Loucy (cell line): ENCODE measurements at regions not wholly inside any gene's neighbourhood (a gene's known extent, or its start where the extent isn't known, plus 50 kb on each side); places are given as distances from the start of the nearest gene placed in this dataset.

Experiments
- H2AFZ ChIP-seq: fragments of 200-600 bp; sonication (generic); 2 replicates; pipeline ENCODE4 v1.6.0; 2016; ENCODE audit warnings: antibody characterized with exemption, mild to moderate bottlenecking, low read length, moderate library complexity
- H3F3A ChIP-seq: fragments of 200-600 bp; 2 replicates; pipeline ENCODE4 v1.6.0; 2016; ENCODE audit warnings: antibody characterized with exemption, low read depth, mild to moderate bottlenecking
- H3K27me3 ChIP-seq: fragments of 200-600 bp; sonication (generic); 2 replicates; pipeline ENCODE4 v1.6.1; 2014; ENCODE audit warnings: low read length, mild to moderate bottlenecking; ENCODE audit not compliant: insufficient read depth, poor library complexity, severe bottlenecking
- H3K36me3 ChIP-seq: fragments of 200-600 bp; sonication (generic); 2 replicates; pipeline ENCODE4 v1.6.1; 2016; ENCODE audit warnings: low read length; ENCODE audit not compliant: insufficient read depth
- H3K4me1 ChIP-seq: fragments of 200-600 bp; sonication (generic); 2 replicates; pipeline ENCODE4 v1.5.1; 2014; ENCODE audit warnings: low read length, mild to moderate bottlenecking; ENCODE audit not compliant: insufficient read depth, poor library complexity, severe bottlenecking
- H3K4me2 ChIP-seq: fragments of 200-600 bp; sonication (generic); 2 replicates; pipeline ENCODE4 v1.6.0; 2014; ENCODE audit warnings: antibody characterized with exemption, low read length, low read depth, mild to moderate bottlenecking; ENCODE audit not compliant: poor library complexity, severe bottlenecking
- H3K4me3 ChIP-seq: fragments of 200-600 bp; sonication (generic); 2 replicates; pipeline ENCODE4 v1.5.1; 2014; ENCODE audit warnings: low read length, mild to moderate bottlenecking, mixed read lengths; ENCODE audit not compliant: poor library complexity, severe bottlenecking
- H3K79me2 ChIP-seq: fragments of 200-600 bp; sonication (generic); 2 replicates; pipeline ENCODE4 v1.6.1; 2014; ENCODE audit warnings: low read length; ENCODE audit not compliant: insufficient read depth
- H3K9ac ChIP-seq: fragments of 200-600 bp; sonication (generic); 2 replicates; pipeline ENCODE4 v1.6.0; 2014; ENCODE audit warnings: mild to moderate bottlenecking, low read depth, low read length, moderate library complexity; ENCODE audit not compliant: poor library complexity, severe bottlenecking
- H3K9me2 ChIP-seq: fragments of 200-600 bp; sonication (generic); replicated peaks from 2 replicates; pipeline ENCODE4 v1.6.1; 2016; ENCODE audit warnings: low read depth, low read length, mixed read lengths
- H3K9me3 ChIP-seq: fragments of 200-600 bp; sonication (generic); 2 replicates; pipeline ENCODE4 v1.6.1; 2014; ENCODE audit warnings: mild to moderate bottlenecking, antibody characterized with exemption, low read length, low read depth; ENCODE audit not compliant: insufficient read depth
- H4K20me1 ChIP-seq: fragments of 200-600 bp; sonication (generic); 2 replicates; pipeline ENCODE4 v1.6.0; 2014; ENCODE audit warnings: antibody characterized with exemption, low read length, mild to moderate bottlenecking; ENCODE audit not compliant: insufficient read depth, poor library complexity, severe bottlenecking
- EZH2phosphoT487 ChIP-seq: fragments of 200-600 bp; IDR thresholded peaks from 2 replicates; pipeline ENCODE4 v1.6.1; 2018; ENCODE audit warnings: antibody characterized with exemption, mild to moderate bottlenecking, moderate library complexity, borderline replicate concordance
- TF ChIP-seq, protein P1 (sequence below): fragments of 200-600 bp; sonication (generic); conservative IDR thresholded peaks from 2 replicates; pipeline ENCODE4 v1.5.1; 2014; ENCODE audit warnings: mild to moderate bottlenecking, antibody characterized with exemption, low read length

DNA sequence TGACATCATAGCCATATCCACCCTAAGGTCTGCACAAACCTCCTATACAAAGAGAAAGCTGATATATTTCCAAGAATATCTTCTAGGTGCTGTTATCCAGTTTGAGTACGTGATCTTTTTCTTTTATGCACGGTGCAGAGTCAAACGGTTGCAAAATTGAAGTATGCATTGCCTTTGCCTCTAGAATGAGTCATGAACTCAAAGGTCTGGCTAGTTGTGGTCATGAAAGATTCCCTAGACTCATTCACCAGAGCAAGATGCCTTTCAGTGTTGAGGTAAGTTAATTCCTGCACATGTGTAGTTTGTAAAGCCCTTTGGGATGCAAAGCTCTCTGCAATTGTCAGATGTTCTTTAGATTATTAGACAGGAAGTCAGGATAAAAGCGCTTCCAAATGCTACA, 704.4 kb downstream of the PCDH19 start:
- no peak overlapping the region for H3K4me3 ChIP-seq
- no peak overlapping the region for H3K4me2 ChIP-seq
- H3F3A ChIP-seq: no peaks in the 10 kb centered on the region
- H4K20me1 ChIP-seq: no peaks in the 10 kb centered on the region
- no peaks in the 10 kb centered on the region for H3K4me1 ChIP-seq
- H2AFZ ChIP-seq: no peak overlapping the region
- H3K9me3 ChIP-seq: no peaks in the 10 kb centered on the region
- H3K9me2 ChIP-seq: no peaks in the 10 kb centered on the region
- no peaks in the 10 kb centered on the region for H3K79me2 ChIP-seq
- TF ChIP-seq, protein P1, sequence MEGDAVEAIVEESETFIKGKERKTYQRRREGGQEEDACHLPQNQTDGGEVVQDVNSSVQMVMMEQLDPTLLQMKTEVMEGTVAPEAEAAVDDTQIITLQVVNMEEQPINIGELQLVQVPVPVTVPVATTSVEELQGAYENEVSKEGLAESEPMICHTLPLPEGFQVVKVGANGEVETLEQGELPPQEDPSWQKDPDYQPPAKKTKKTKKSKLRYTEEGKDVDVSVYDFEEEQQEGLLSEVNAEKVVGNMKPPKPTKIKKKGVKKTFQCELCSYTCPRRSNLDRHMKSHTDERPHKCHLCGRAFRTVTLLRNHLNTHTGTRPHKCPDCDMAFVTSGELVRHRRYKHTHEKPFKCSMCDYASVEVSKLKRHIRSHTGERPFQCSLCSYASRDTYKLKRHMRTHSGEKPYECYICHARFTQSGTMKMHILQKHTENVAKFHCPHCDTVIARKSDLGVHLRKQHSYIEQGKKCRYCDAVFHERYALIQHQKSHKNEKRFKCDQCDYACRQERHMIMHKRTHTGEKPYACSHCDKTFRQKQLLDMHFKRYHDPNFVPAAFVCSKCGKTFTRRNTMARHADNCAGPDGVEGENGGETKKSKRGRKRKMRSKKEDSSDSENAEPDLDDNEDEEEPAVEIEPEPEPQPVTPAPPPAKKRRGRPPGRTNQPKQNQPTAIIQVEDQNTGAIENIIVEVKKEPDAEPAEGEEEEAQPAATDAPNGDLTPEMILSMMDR: no peak
- no peak for TF ChIP-seq EZH2phosphoT487
- no peaks in the 10 kb centered on the region for H3K27me3 ChIP-seq
- no peak overlapping the region for H3K9ac ChIP-seq
- no peaks in the 10 kb centered on the region for H3K36me3 ChIP-seq

DNA sequence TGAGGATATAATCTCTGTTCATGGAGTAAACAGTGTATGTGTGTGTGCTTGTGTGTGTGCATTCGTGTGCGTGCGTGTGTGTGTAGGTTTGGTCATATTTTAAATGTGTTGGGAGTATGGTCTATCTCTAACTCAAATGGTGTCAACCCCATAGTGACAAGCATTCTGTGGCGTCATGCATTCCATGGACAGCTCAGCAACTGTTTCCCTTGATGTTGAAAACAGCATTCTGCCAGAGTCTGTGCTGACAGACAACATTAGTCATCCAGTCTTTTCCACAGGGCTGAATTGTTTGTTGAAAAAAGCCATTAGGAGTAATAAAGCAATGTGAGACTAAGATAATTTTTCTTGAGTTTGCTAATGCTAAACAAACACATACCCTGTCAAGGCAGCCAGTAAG, 706.6 kb downstream of the PCDH19 start:
- Histone ChIP-seq H3K4me2 (no peak overlapping the region), H3K36me3 (no peaks in the 10 kb centered on the region), H3F3A (no peaks in the 10 kb centered on the region), H3K27me3 (no peaks in the 10 kb centered on the region), H3K4me3 (no peak overlapping the region), H3K4me1 (no peaks in the 10 kb centered on the region), H2AFZ (no peak overlapping the region), H3K9me2 (no peaks in the 10 kb centered on the region), H3K9ac (no peak overlapping the region), H4K20me1 (no peaks in the 10 kb centered on the region), H3K79me2 (no peaks in the 10 kb centered on the region), H3K9me3 (no peaks in the 10 kb centered on the region)
- TF ChIP-seq, protein P1: no peak
- no peak for TF ChIP-seq EZH2phosphoT487

- no peaks in the 10 kb centered on the region for H3K36me3 ChIP-seq
- H2AFZ ChIP-seq: no peak overlapping the region
- H3K4me1 ChIP-seq: no peaks in the 10 kb centered on the region
- H3K9me3 ChIP-seq: no peaks in the 10 kb centered on the region
- no peaks in the 10 kb centered on the region for H3K9me2 ChIP-seq
- no peak overlapping the region for H3K4me3 ChIP-seq
- no peaks in the 10 kb centered on the region for H4K20me1 ChIP-seq
- H3K79me2 ChIP-seq: no peaks in the 10 kb centered on the region
- no peak overlapping the region for H3K4me2 ChIP-seq
- H3K9ac ChIP-seq: no peak overlapping the region
- H3F3A ChIP-seq: no peaks in the 10 kb centered on the region
- TF ChIP-seq EZH2phosphoT487: no peak
- TF ChIP-seq, protein P1: no peak
- no peaks in the 10 kb centered on the region for H3K27me3 ChIP-seq
Observed at GRCh38 chrX:99698451-99698850, 711.6 kb downstream of the PCDH19 start.
